ENCODE measurements at regions not wholly inside any gene's neighbourhood (a gene's known extent, or its start where the extent isn't known, plus 50 kb on each side); places are given as distances from the start of the nearest gene placed in this dataset.
A peak's percentile ranks its signal among the peaks of the same experiment; 100 is the strongest.

GRCh38 chr11:15705891-15706290 lies 591.2 kb downstream of the INSC start:
- DNase-seq, result no peak

- DNase-seq, result no peak
Observed at GRCh38 chr11:15707194-15707593, 592.5 kb downstream of the INSC start.

GRCh38 chr11:15707971-15708370 lies 593.2 kb downstream of the INSC start:
- DNase-seq, result peak; percentile 11

- no peak for DNase-seq
Observed at GRCh38 chr11:15710580-15711275, 596.0 kb downstream of the INSC start.

GRCh38 chr11:15711311-15711710 lies 596.6 kb downstream of the INSC start:
- no peak for DNase-seq

DNA sequence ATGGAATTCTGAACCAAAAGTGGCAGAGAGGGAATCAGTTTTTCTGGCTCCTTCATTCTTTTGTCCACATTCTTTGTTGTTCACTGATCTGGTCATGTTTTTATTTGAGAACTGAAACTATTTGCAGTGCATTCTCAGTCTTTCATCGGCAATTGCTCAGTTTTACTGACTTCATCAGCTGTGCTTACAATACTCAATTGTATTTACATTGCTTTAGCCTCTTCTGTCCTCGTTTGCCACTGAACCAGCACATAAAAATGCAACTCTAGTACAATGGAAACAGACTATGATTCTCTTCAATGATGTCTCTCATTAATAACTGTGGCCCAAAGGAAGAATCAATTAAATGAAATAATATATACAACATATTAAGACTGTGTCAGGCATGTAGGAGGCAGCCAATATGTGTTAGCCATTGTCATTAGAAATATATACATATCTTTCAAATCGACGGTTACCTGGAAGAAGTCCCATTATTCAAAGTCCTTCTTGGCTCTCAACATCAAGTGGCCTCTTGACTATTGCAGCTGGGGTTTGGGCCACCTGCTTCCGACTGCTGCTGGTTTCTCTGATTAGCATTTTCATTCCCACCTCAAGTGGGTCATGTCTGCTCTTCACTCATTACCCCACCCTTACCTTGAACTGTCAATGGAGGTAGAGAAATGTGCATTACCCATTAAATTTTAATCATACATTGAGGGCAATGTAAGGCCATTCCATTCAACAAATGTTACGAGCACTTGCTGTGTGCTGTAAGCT lies 600.1 kb downstream of the INSC start:
- DNase-seq, result peak; percentile 79

- DNase-seq, result no peak
Observed at GRCh38 chr11:15716550-15716949, 601.8 kb downstream of the INSC start.

- DNase-seq, result no peak
Observed at GRCh38 chr11:15720460-15720859, 605.7 kb downstream of the INSC start.

DNA sequence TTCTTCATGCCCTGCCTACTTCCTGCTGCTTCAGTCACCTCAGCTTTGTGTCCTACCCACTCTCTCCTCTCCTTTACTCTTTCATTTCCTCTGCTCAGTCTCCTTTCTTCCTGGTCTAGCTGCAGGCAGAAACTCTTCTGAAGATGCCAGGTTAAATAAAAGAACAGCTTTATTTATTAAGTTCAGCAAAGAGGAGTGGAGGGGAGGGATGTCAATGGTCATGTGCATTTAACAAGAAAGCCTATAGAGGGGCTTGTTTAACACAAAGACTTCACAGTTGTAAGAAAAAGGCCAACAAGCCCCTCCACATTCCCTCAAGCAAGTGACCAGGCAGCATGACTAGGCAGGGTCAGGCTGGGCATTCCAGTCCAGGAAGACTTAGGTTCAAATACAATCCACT lies 609.2 kb downstream of the INSC start:
- DNase-seq, result no peak

GRCh38 chr11:15724601-15725000 lies 609.9 kb downstream of the INSC start:
- DNase-seq, result no peak

GRCh38 chr11:15725246-15725645 lies 610.5 kb downstream of the INSC start:
- DNase-seq, result no peak

DNA sequence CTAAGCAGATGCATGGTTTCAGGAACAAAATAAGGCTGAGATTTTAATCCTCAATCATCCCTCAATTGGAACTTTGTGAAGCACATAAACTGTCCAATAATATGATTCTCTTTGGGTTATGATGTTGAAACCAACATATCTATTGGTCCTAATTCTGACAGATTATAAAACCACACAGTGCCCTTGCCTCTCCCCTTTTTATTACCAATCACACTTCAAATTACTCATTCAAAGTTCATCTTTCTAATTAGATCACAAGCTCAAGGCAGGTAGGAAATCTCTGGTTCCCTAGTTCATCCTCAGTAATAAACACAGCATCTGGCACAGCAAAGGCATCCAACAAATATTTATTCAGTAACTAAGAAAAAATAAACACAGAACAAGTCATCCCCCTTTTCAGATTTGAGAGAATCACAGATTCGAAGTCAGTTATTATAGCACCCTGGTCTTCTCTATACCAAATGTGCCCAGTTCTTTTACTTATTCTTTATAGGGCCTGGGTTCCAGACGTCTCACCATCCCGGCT lies 611.6 kb downstream of the INSC start:
- DNase-seq, result no peak

GRCh38 chr11:15726893-15727519 lies 612.3 kb downstream of the INSC start:
- no peak for DNase-seq

GRCh38 chr11:15727520-15727914 lies 612.8 kb downstream of the INSC start:
- no peak for DNase-seq

GRCh38 chr11:15728207-15728606 lies 613.5 kb downstream of the INSC start:
- no peak for DNase-seq

DNA sequence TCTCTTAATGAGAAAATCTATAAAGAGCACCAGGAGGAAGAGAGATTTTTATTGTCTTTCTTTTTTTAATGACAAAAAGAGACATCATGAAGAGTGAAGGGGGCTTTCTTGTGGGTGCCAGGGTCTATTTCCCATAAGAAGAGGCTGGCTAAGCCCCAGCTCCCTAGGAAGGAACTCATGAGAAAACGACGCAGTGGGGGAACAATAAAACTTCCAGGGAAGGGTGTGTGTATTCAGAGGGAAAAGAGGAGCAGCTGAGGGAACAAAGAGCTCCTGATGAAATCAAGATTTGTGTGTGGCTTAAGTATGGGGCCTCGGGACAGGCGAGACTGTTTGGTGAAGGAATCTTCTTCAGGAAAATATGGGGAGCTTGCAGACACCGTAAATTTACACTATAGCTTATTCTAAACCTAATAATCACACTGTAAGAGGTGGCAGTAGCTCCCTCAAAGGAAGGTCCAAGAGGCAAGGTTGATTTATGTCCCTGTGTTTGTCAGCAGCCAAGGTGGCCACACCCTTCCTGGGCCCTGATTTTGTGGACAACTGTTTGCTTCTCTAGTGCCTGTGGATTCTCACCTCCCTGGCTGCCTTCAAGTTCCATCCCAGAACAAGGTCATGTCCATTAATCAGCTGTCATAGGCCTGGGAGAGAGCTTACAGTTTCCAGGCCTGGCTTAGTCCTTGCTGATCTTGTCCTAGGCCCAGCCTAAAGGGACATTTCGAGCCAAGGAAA lies 615.7 kb downstream of the INSC start:
- no peak for DNase-seq

GRCh38 chr11:15730995-15731385 lies 616.3 kb downstream of the INSC start:
- no peak for DNase-seq

DNA sequence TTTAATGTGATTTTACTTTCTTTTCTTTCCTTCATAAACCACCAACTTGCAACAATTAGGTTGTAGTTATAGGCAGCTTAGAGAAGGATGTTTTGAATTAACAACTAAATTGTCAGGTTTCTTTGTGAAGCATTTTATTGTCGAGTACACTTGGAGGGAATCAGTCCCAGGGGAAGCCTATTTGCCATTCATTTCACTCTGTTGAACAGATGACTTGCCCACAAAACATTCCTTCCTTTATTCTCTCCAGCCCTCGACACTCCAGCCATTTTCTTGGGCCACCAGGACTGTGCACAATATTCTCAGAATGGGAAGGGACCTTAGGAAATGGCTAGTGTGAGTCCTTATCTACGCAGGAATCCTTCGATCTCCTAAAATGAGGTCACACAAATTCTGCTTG lies 620.6 kb downstream of the SOX6 start:
- no peak for DNase-seq

- no peak for DNase-seq
Observed at GRCh38 chr11:15737320-15737719, 619.0 kb downstream of the SOX6 start.

GRCh38 chr11:15738931-15739330 lies 617.4 kb downstream of the SOX6 start:
- DNase-seq, result no peak

GRCh38 chr11:15742626-15743519 lies 613.5 kb downstream of the SOX6 start:
- peak; percentile 69 for DNase-seq

DNA sequence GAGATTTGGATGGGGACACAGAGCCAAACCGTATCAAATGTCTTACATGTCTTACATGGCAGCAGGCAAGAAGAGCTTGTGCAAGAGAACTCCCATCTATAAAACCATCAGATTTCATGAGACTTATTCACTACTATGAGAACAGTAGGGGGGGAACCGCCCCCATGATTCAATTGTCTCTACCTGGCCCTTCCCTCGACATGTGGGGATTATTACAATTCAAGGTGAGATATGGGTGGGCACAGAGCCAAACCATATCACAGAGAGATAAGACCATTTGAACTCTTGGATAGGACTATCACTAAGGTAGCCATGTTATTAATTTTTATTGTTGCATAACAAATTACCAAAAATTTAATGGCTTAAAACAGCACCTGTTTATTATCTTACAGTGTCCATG lies 611.7 kb downstream of the SOX6 start:
- DNase-seq, result no peak

Data from NCI-H1417 treated with DMSO at 0.1 percent for 48 hours (cell line).